HEK293T (cell line): ENCODE measurements at regions not wholly inside any gene's neighbourhood (a gene's known extent, or its start where the extent isn't known, plus 50 kb on each side); places are given as distances from the start of the nearest gene placed in this dataset.

ENCODE experiments used
- LEF1 ChIP-seq: fragments of 450-650 bp; IDR thresholded peaks from 2 replicates; pipeline ENCODE4 v1.6.1; 2017; ENCODE audit warnings: mild to moderate bottlenecking, borderline replicate concordance
- TF ChIP-seq, protein P1 (sequence below): fragments of 450-650 bp; IDR thresholded peaks from 2 replicates; pipeline ENCODE4 v1.6.1; 2016

GRCh38 chr5:60177596-60177995, 284.1 kb upstream of the PDE4D start:
- TF ChIP-seq, protein P1, sequence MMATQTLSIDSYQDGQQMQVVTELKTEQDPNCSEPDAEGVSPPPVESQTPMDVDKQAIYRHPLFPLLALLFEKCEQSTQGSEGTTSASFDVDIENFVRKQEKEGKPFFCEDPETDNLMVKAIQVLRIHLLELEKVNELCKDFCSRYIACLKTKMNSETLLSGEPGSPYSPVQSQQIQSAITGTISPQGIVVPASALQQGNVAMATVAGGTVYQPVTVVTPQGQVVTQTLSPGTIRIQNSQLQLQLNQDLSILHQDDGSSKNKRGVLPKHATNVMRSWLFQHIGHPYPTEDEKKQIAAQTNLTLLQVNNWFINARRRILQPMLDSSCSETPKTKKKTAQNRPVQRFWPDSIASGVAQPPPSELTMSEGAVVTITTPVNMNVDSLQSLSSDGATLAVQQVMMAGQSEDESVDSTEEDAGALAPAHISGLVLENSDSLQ, result no peak
- no peak for TF ChIP-seq LEF1
